HG02763 (cell line): ENCODE measurements at regions not wholly inside any gene's neighbourhood (a gene's known extent, or its start where the extent isn't known, plus 50 kb on each side); places are given as distances from the start of the nearest gene placed in this dataset.

Experiments used
- ATAC-seq: cut with Tn5 transposase; IDR thresholded peaks from one replicate; pipeline ENCODE4 v1.9.1; 2021; ENCODE audit warnings: mild to moderate bottlenecking, moderate library complexity; ENCODE audit not compliant: unreplicated experiment

DNA sequence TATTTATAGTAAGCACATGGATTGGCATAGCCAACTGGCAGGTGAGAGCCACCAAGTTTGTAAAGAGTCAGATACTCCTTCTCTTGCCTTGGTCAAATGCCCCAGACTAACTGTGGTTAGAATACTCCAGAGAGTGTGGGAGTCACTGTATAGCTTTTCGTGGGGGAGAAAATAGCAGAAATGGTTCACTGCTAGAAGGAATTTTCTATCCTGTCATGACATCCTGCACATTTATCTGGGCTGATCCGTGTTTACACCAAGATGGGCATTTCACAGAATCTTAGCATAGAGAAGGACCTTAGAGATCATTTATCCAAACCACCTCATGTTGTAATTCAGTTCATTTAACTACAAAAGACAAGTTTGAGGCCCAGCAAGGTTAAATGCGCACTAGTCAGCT lies 460.8 kb downstream of the ENC1 start:
- no peak for ATAC-seq

DNA sequence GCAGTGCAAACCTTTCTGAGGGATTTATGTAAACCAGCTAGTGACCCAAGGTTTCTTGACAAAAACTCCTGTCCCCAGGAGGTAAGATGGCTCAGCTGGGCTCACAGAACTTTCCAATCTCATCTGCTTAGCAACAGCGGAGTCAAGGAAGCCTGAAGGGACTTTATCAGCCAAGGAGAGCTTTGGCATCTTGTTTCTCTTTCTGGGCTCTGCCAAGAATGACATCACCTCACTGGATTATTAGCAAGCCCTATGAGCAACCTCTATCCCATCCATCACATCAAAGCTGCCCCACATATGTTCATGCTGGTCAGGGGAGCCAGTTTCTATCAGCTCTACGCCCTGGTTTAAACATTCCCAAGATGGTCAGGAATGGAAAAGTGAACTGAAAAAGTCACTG lies 461.3 kb downstream of the ENC1 start:
- no peak for ATAC-seq

DNA sequence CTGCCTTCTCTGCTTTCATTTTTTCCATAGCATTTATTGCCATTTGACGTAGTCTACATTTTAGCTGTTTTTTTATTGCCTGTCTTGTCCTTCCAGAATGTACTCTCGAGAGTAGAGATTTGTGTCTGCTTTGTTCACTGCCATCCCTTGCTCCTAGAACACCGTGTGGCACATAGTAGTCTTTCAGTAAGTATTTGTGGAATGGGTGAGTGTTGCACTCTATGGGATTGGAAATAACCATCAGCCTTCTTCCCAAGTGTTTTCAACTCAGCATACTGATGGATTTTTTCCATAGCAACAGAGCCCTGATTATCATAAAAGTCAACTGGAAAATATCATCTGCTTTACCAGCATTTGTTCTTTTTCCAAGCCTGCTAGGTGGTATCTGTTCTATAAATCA lies 462.6 kb downstream of the ENC1 start:
- ATAC-seq: no peak

DNA sequence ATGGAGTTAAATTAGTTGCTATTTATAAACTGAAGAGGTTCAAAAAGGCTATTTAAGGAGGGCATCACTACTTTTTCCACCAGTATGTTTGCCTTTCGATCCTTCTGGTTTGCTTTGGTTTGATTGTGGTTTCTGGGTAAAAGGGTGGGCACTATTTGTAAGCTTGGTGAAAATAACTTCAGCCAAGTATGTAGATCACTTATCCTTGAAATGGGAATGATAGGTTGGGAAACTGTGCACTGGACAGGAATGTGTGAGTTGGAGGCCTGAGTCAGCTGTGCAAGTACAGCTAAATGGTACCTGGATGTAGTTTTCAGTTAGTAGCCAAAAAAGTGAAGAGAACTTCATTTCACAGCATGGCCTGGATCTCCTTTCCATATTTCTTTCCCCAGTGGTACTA lies 466.2 kb downstream of the ENC1 start:
- ATAC-seq: no peak

DNA sequence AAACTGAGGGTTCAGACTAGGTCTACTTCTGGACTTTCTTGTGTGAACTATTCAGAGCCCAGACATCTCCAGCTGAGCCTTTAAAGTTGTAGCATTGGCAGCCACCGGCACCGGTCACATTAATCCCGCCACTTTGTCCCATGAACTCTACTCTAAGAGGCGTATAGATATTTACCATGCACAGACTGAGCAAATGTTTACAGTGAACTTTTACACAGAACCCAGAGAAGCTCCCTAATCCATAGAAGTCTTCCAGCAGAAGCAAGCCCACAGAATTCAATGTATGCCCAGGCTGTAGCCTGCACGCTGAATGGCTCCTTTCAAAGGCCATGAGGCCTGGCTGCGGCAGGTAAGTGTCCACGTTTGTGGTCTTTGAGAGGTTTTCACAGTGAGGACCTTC lies 466.9 kb downstream of the ENC1 start:
- ATAC-seq: no peak

DNA sequence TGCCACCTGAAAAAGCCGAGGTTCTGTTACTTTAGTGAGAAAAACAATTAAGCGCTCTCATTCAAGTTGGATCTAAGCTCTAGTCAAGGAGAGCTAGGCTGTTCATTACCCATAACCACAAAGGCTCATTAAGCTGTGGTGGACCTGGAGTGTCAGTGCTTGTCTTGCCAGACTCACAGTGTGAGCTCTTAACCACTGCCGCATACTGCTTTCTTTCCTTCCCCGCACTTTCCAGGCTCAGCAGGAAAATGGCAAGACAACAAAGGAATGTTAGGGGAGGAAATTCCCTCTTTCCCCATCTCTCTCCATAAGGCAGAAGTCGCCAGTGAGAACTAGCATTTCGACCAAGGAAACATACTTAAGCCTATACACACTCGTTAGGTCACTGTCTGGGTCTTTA lies 467.3 kb downstream of the ENC1 start:
- no peak for ATAC-seq

DNA sequence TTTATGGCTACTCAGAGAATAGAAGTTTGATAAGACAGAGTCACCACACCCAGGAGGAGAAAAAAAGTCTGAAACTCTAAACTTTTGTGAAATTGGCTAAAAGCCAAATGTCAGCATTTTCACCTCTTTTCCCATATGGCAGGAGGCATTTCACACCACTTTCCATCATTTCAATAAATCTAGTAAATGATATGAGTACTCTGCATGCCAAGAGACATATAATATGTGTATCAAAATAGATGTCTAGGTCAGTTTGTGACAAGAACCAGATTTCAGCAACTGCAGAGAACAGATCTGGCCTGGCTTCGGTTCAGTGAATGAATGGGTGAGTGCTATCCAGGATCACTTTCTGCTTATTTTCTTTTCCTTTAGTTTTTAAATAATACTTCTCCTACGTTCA lies 470.8 kb downstream of the ENC1 start:
- no peak for ATAC-seq

DNA sequence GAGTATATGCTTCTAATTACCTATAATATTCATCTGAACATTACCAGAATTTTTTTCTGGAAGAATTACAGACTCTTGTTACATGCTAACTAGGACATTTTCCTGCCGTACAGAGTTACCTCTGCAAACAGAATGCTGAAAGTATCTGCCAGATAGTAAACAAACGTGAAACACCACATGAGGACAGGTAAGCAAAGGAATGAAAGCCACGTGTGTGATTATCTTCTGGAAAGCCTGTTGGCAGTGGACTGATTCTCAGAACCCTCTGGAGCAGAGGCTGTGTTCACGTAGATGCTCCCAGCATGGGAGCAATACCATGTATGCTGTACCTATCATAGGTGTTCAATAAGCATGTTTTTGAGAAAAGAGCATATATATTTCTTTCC lies 472.6 kb downstream of the ENC1 start:
- ATAC-seq: no peak

DNA sequence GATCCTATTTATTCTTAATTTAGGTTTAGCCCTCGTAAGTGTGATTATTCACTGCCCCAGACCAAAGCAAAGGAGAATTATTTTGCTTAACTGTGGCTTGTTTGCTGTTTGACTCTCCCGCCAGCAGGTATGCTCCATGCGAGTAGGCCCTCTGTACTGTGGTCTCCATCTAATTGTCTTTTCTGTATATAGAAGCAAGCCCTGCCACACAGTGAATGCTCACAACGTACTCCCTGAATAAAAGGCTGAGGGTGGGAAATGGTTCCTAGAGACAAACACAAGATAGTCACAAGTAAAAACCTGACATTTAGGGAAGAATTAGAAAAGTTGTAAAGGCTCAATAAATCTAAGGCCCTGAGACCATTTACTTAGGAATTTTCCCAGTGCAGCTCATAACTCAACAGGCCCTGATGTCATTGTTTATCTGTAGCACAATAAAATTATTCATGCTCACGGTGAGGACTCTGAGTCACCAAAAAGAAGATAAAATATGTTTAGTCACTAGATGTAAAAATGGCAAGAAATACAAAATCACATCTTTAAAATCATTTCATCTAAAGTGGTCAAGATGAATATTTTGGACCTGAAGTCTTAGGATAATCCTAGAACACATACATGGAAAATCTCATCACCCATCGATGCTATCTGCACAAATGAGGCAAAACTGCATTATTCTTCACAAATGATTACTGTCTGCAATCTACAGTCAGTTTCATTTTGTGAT lies 473.2 kb downstream of the ENC1 start:
- no peak for ATAC-seq

DNA sequence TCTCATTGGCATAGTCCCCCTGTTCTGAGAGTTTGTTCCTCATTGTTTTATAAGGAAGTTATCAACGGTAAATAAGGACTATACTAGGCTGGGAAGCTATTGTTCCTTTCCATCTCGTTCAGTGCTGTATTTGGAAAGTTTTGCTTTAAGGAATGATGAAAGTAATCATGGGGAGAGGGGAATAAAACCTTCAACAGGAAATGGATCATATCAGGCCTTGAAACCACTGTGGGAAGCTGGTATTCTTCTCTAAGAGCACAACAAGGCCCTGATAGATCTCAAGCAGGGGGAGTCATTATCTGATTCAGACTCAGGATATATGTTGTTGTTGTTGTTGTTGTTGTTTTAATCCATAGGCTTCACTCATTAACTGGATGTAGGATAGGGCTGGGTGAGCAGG lies 474.5 kb downstream of the ENC1 start:
- ATAC-seq: no peak

DNA sequence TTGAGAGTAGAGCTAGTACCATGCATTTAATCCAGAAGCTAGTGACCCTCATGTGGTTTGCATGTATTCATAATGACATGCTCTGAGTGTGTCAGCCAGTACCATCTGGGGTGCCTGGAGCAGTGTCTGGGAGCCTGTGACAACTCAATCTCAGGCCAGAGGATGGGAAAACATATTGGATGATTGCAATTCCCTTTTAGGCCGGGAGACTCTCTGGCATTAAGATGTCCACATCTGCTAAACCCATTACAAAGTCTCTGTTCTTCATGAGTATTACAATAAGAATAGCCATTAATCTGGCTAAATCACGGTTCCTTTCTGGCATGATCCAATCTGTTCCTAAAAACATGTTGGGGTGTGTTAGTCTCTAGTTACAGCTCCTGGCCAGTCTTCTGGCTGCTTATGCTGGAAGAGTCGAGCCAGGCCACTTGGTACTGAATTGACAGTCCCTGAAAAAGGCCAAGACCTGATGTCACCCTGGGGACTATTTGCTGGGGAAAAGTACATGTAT lies 475.7 kb downstream of the ENC1 start:
- ATAC-seq: no peak

DNA sequence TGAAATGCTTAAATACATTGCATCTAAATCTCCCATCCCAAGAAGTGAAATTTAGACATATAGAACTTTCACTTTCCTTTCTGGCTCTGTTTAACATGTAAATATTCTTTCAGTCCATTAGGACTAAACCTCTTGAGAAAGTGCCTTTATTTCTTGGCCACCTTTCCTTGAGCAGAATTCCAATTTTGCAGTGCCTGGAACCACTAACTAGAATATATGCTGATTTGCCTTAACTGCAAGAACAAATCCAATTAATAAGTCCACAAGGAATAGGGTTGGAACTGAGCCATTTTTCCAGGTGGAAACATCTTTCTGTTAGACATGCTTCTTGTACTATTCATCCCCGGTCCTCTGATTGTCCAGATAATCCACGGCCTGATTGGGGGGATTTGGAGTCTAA lies 478.0 kb downstream of the ENC1 start:
- ATAC-seq: no peak

DNA sequence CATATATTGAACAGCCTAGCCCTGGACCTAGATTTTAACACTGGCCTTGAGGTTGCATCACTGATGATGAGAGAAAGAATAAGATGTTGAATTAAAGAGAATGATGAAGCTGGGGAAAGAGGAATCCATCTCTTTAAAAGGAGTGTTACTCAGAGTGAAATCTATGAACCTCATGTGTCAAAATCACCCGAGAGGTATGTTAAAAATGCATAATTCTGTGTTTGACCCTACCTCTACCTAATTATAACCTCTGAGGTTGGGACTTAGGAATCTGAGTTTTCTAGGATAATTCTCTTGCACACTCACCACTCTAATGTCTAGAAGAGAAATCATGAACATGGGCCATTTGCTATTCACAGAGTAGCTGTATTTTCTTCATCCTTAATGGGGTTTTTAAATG lies 479.4 kb downstream of the ENC1 start:
- no peak for ATAC-seq

DNA sequence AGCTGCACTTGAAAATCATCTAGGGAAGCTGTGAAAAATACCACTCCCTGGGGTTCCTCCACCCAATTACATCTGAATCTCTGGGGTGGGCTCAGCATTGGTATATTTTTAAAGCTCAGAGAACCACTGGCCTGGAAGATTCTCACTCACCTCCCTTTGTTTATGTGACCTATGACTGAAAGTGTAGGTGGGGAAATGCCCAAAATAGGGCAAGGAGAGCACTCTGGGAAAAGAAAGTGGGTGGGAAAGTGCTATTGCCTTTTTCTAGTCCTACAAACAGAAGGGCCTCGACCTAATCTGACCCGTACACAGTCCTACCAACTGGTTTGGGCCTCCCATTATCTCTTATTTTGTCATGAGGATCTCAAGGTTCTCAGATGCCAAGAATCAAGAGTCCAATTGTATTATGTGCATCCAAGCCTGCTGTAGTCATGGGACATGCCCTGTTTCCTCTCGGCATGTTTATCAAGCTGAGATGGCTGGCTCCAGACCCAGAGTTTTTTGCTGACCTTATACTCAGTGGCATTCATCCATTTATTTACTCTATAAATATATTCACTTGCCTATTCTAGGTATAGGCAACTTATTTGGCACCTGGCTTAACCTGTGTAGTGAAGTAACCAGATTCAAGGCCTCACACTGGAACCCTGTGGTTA lies 483.7 kb downstream of the ENC1 start:
- ATAC-seq: no peak

DNA sequence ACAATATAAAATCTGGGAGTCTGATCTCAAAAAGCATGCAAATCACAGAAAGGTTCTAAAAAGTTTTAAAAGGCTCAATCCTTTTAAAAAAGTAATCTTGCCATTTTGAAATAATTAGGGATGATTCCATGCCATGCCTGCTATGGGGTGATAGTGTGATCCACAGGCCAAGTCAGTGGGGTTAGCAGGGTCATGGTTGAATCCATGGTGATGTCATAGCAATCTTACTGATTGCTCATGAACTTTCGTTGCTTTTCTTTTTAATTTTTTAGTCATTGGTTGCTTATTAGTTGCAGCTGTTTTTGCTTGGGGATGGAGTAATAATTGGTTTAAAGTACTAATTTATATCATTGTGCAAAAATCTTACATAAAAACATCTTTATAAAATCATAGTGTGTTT lies 485.0 kb downstream of the ENC1 start:
- ATAC-seq: no peak

DNA sequence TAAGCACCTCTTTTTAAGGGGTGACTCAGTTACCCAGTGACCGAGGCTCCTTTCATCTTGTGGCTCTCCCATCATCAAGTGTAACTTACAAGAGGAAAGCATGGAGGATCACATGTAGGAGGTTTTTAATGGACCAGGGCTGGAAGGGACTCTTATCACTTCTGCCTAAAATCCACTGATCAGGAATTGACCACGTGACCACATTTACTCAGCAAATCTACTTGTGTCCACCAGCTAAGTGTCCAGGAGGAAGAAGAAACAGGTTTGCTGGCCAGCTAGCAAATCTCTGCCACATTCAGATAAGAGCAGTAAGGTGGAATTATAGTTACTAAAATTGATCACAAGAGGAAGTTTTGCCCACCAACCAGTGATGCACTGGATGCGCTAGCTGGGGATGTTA lies 486.0 kb downstream of the ENC1 start:
- ATAC-seq: no peak

DNA sequence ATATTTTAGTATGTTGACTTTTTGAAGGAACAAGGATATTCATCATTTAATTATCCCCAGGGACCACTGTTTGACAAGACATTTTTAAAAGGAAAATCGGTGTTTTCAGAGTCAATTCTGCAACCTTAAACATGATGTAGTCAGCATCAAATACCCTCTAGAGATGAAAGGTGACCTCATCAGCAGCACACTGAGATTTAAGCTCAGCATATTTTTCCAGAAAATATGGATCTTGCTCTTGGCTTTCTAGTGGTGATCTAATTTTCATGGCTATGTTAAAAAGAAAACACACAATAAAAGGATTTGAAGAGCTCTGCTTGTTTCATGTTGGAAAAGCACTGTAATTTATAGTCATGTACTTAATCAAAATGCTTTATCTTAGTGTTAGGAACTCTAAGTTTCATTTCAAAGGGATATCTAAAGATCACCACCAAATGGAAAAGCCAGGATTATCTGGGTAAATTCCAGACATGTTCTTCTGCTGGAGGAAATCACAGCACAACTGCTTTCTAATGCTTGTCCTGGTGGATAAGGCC lies 487.2 kb downstream of the ENC1 start:
- no peak for ATAC-seq

DNA sequence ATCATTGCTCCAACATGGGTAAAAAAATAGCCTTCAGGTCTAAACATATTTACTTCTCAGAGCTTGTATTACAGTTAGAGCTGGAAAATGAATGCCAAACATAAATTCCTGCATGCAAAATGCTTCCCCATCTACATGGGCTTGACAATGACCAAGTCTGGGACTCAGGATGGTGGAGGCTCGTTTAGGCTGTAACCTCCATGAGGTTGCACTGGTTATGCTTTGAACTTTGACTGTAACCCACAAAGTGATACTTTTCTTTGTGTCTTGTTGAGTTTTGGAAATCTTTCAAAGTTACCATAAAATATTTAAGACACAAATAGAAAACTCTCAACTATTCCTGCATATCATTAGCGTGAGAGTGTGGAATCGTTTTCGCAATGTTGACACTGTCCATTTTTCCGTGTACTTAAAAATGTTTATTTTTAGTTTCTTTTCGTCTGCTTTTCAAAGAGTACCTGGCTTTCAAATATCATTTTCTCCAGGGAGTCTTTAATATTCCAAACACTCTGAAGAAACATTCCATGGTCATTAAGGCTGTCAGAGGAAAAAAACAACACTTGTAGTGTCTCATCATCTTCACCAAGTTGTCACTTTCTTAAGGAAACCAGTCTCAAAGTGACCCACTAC lies 487.8 kb downstream of the ENC1 start:
- no peak for ATAC-seq

DNA sequence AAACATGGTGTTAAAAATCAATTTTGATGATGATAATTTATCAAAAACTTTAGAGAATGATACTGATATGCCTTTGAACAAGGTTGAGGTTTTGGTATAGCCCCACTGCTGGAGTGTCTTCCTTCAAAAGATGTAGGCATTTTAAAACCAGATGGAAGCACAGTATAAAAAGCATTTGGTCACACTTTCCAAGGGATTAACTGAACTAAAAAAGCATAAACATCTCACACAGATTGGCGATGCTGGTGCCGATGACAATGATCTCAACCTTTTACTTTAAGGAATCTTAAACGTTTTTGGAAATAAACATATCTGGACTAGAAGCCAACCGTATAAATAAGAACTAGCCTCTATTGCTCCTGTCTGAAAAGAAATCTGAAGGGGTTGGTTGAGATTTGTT lies 488.4 kb downstream of the ENC1 start:
- no peak for ATAC-seq

DNA sequence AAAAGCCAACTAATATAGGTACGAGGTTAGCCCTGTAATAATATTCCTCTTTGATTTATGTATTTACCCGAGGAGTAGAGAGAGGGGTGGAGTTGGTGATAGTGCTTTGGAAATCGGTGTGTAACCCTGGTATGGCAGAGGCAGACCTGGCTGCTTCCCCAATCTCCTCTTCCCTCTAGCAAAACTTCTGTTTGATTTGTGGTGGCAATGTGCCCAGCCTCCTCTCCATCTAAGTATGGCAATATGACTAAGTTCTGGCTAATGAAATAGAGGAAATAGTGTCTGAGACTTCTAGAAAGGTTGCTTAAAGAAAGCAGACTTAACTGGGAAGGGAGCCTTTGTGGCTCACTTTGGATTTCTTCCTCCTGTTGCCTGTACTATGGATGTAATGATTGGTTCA lies 491.1 kb downstream of the ENC1 start:
- no peak for ATAC-seq

DNA sequence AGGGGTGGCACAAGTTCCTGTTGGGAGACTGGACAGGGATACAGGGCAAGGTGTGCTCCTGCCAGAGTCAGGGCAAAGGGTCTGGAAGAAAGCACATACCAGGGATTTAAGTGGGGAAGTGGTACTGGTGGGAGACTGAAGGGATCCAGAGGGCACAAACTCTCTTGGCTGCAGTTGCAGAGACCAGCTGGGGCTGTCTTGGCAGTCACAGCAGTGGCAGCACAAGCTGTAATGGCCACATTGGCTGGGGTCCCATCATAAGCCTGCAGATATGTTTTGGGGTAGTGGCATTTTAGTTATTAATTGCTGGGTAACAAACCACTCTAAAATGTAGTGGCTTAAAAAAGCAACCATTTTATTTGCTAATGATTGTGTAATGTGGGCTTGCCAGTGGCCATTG lies 492.2 kb downstream of the ENC1 start:
- no peak for ATAC-seq

DNA sequence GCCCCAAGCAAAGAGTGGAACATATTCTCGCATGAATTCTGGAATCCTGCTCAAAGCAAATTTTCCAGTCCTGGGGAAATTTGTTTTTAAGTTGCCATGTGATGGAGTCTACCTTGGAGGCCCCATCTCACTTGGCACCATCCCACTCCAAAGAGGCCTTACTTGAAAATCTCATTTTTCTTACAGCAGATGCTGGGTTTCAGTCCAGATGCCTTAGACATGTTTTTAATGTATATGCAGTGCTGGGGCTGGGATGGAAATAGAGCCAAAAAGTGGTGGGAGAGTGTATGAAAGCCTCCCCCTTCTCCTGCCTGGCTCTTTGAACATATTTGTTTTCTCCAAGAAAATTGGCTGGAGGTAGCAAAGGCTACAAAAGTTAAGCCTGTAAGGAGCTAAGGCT lies 493.7 kb downstream of the ENC1 start:
- ATAC-seq: no peak
